ENCODE measurements at regions not wholly inside any gene's neighbourhood (a gene's known extent, or its start where the extent isn't known, plus 50 kb on each side); places are given as distances from the start of the nearest gene placed in this dataset.
"Not testable (repeated sequence)": the region's sequence is repeated elsewhere in the genome, so short reads cannot be mapped to it uniquely, and the experiment has no call there.

GRCh38 chr14:105685003-105685402, 158.6 kb downstream of the TMEM121 start:
- no peak overlapping the region for H3K4me3 Mint-ChIP-seq
- H3K27me3 Mint-ChIP-seq (ENCODE audit: low read depth, poor library complexity), result no peaks in the 10 kb centered on the region
- no peak for TF ChIP-seq CTCF (IDR thresholded peaks at IDR 0.05)
- H3K36me3 Mint-ChIP-seq (ENCODE audit: low read depth), result peaks cover 12% of the 10 kb centered on the region
- no peak overlapping the region for H3K27ac Mint-ChIP-seq
- no peak for DNase-seq
- peaks cover 54% of the 10 kb centered on the region for H3K9me3 Mint-ChIP-seq
- no peaks in the 10 kb centered on the region for H3K4me1 Mint-ChIP-seq

GRCh38 chr14:105685605-105686004, 159.2 kb downstream of the TMEM121 start:
- H3K9me3 Mint-ChIP-seq, result peaks cover 60% of the 10 kb centered on the region
- H3K4me1 Mint-ChIP-seq; H3K27me3 Mint-ChIP-seq (ENCODE audit: low read depth, poor library complexity); H3K4me3 Mint-ChIP-seq; H3K27ac Mint-ChIP-seq; DNase-seq: not testable (repeated sequence)
- peaks cover 12% of the 10 kb centered on the region for H3K36me3 Mint-ChIP-seq (ENCODE audit: low read depth)

GRCh38 chr14:105686050-105686449, 159.7 kb downstream of the TMEM121 start:
- H3K4me1 Mint-ChIP-seq; H3K4me3 Mint-ChIP-seq; H3K27me3 Mint-ChIP-seq (ENCODE audit: low read depth, poor library complexity); DNase-seq; H3K27ac Mint-ChIP-seq: not testable (repeated sequence)
- Mint-ChIP-seq H3K9me3 (peaks cover 65% of the 10 kb centered on the region), H3K36me3 (ENCODE audit: low read depth) (peaks cover 12% of the 10 kb centered on the region)

GRCh38 chr14:105686462-105687170, 160.2 kb downstream of the TMEM121 start:
- DNase-seq; H3K27me3 Mint-ChIP-seq (ENCODE audit: low read depth, poor library complexity); H3K4me3 Mint-ChIP-seq; H3K4me1 Mint-ChIP-seq; H3K27ac Mint-ChIP-seq: not testable (repeated sequence)
- Mint-ChIP-seq H3K9me3 (peaks cover 65% of the 10 kb centered on the region), H3K36me3 (ENCODE audit: low read depth) (peaks cover 12% of the 10 kb centered on the region)

- DNase-seq; H3K27ac Mint-ChIP-seq; H3K4me3 Mint-ChIP-seq; H3K27me3 Mint-ChIP-seq (ENCODE audit: low read depth, poor library complexity); H3K4me1 Mint-ChIP-seq: not testable (repeated sequence)
- Mint-ChIP-seq H3K36me3 (ENCODE audit: low read depth) (peaks cover 12% of the 10 kb centered on the region), H3K9me3 (peaks cover 63% of the 10 kb centered on the region)
These were observed 161.0 kb downstream of the TMEM121 start for GRCh38 chr14:105687171-105688022.

GRCh38 chr14:105688023-105688351, 161.6 kb downstream of the TMEM121 start:
- H3K9me3 Mint-ChIP-seq, result peaks cover 60% of the 10 kb centered on the region
- not testable (repeated sequence) for H3K27ac Mint-ChIP-seq
- DNase-seq, result peak; percentile 12

GRCh38 chr14:105688664-105689221, 162.4 kb downstream of the TMEM121 start:
- peaks cover 59% of the 10 kb centered on the region for H3K9me3 Mint-ChIP-seq
- H3K36me3 Mint-ChIP-seq (ENCODE audit: low read depth), result peaks cover 14% of the 10 kb centered on the region
- not testable (repeated sequence) for H3K27ac Mint-ChIP-seq; H3K27me3 Mint-ChIP-seq (ENCODE audit: low read depth, poor library complexity); DNase-seq; H3K4me3 Mint-ChIP-seq; H3K4me1 Mint-ChIP-seq

More at GRCh38 chr14:105688023-105688351, 161.6 kb downstream of the TMEM121 start:
- H3K27me3 Mint-ChIP-seq (ENCODE audit: low read depth, poor library complexity); H3K4me1 Mint-ChIP-seq; H3K4me3 Mint-ChIP-seq: not testable (repeated sequence)
- peaks cover 12% of the 10 kb centered on the region for H3K36me3 Mint-ChIP-seq (ENCODE audit: low read depth)

GRCh38 chr14:105689722-105690121, 163.3 kb downstream of the TMEM121 start:
- peaks cover 62% of the 10 kb centered on the region for H3K9me3 Mint-ChIP-seq
- H3K4me3 Mint-ChIP-seq, result no peak overlapping the region
- no peak for DNase-seq

More at GRCh38 chr14:105689722-105690121, 163.3 kb downstream of the TMEM121 start:
- Mint-ChIP-seq H3K36me3 (ENCODE audit: low read depth) (peaks cover 22% of the 10 kb centered on the region), H3K27me3 (ENCODE audit: low read depth, poor library complexity) (peaks cover 10% of the 10 kb centered on the region), H3K4me1 (no peaks in the 10 kb centered on the region), H3K27ac (no peak overlapping the region)
- no peak for TF ChIP-seq CTCF (IDR thresholded peaks at IDR 0.05)
